ENCODE measurements at regions not wholly inside any gene's neighbourhood (a gene's known extent, or its start where the extent isn't known, plus 50 kb on each side); places are given as distances from the start of the nearest gene placed in this dataset.

GRCh38 chrX:39409246-39409917 lies 608.1 kb downstream of the MID1IP1 start:
- H3K4me3 ChIP-seq (ENCODE audit: low read length), result no peak overlapping the region
- no peak overlapping the region for H3K27ac ChIP-seq (ENCODE audit: low read length)
- no peak for TF ChIP-seq CTCF (IDR thresholded peaks at IDR 0.05)
- no peak overlapping the region for H3K4me3 Mint-ChIP-seq
- H3K27ac Mint-ChIP-seq, result no peak overlapping the region
- H3K27me3 ChIP-seq (ENCODE audit: control insufficient read depth, insufficient read depth, low read length), result no peaks in the 10 kb centered on the region
- H3K36me3 Mint-ChIP-seq, result no peaks in the 10 kb centered on the region
- H3K9me3 Mint-ChIP-seq, result no peaks in the 10 kb centered on the region
- no peak for DNase-seq
- no peaks in the 10 kb centered on the region for H3K4me1 ChIP-seq (ENCODE audit: control insufficient read depth, insufficient read depth, low read length)
- no peaks in the 10 kb centered on the region for H3K36me3 ChIP-seq (ENCODE audit: control insufficient read depth, insufficient read depth, low read length)
- H3K9me3 ChIP-seq (ENCODE audit: control insufficient read depth, insufficient read depth, low read length), result no peaks in the 10 kb centered on the region
- no peaks in the 10 kb centered on the region for H3K4me1 Mint-ChIP-seq
- no peak for ATAC-seq
- 90% methylated on average over 6 of the region's 6 CpGs for WGBS (ENCODE audit: insufficient coverage)
- intact Hi-C loops (cut with micrococcal nuclease), result no loop called here
- peaks cover 9 to 38% of the 10 kb centered on the region in 2 donors for H3K27me3 Mint-ChIP-seq (ENCODE audit: low read depth in 2 of 2)

GRCh38 chrX:39414290-39414854 lies 613.1 kb downstream of the MID1IP1 start:
- H3K4me3 Mint-ChIP-seq, result no peak overlapping the region
- DNase-seq (no peak), ATAC-seq (no peak)
- no peaks in the 10 kb centered on the region for H3K36me3 ChIP-seq (ENCODE audit: control insufficient read depth, insufficient read depth, low read length)
- no peaks in the 10 kb centered on the region for H3K9me3 ChIP-seq (ENCODE audit: control insufficient read depth, insufficient read depth, low read length)
- no peaks in the 10 kb centered on the region for H3K9me3 Mint-ChIP-seq
- H3K27ac ChIP-seq (ENCODE audit: low read length), result no peak overlapping the region
- no peak for TF ChIP-seq CTCF (IDR thresholded peaks at IDR 0.05)
- no peak overlapping the region for H3K4me3 ChIP-seq (ENCODE audit: low read length)
- H3K4me1 Mint-ChIP-seq, result no peaks in the 10 kb centered on the region
- peaks cover 2 to 5% of the 10 kb centered on the region in 2 donors for H3K27me3 Mint-ChIP-seq (ENCODE audit: low read depth in 2 of 2)
- no peaks in the 10 kb centered on the region for H3K4me1 ChIP-seq (ENCODE audit: control insufficient read depth, insufficient read depth, low read length)
- H3K27me3 ChIP-seq (ENCODE audit: control insufficient read depth, insufficient read depth, low read length), result no peaks in the 10 kb centered on the region
- no peak overlapping the region for H3K27ac Mint-ChIP-seq
- 83% methylated on average over 5 of the region's 5 CpGs for WGBS (ENCODE audit: insufficient coverage)
- intact Hi-C loops (cut with micrococcal nuclease), result no loop called here
- no peaks in the 10 kb centered on the region for H3K36me3 Mint-ChIP-seq

- Histone ChIP-seq H3K27ac (ENCODE audit: low read length) (no peak overlapping the region), H3K27me3 (ENCODE audit: control insufficient read depth, insufficient read depth, low read length) (no peaks in the 10 kb centered on the region), H3K4me1 (ENCODE audit: control insufficient read depth, insufficient read depth, low read length) (no peaks in the 10 kb centered on the region), H3K36me3 (ENCODE audit: control insufficient read depth, insufficient read depth, low read length) (no peaks in the 10 kb centered on the region), H3K9me3 (ENCODE audit: control insufficient read depth, insufficient read depth, low read length) (no peaks in the 10 kb centered on the region), H3K4me3 (ENCODE audit: low read length) (no peak overlapping the region)
- DNase-seq (no peak), ATAC-seq (no peak)
- Mint-ChIP-seq H3K4me3 (no peak overlapping the region), H3K4me1 (no peaks in the 10 kb centered on the region), H3K9me3 (no peaks in the 10 kb centered on the region), H3K36me3 (no peaks in the 10 kb centered on the region), H3K27ac (no peak overlapping the region), H3K27me3 (ENCODE audit: low read depth in 2 of 2) (peaks cover 0 to 2% of the 10 kb centered on the region in 2 donors)
- intact Hi-C loops (cut with micrococcal nuclease), result no loop called here
- TF ChIP-seq CTCF (IDR thresholded peaks at IDR 0.05), result no peak
- 70% methylated on average over 11 of the region's 14 CpGs for WGBS (ENCODE audit: insufficient coverage)
These were observed 615.4 kb downstream of the MID1IP1 start for GRCh38 chrX:39416547-39417260.

Data from natural killer cell (primary cell).